Posterior vena cava (tissue), 2 donors: ENCODE measurements at regions not wholly inside any gene's neighbourhood (a gene's known extent, or its start where the extent isn't known, plus 50 kb on each side); places are given as distances from the start of the nearest gene placed in this dataset.
A peak's percentile ranks its signal among the peaks of the same experiment; 100 is the strongest.

Experiments used
- DNase-seq: peaks from one replicate; pipeline ENCODE4 v3.0.0-alpha.2; 2020; ENCODE audit warnings: low spot score
- intact Hi-C, 2 donors: fragments of 100-400 bp; cut with DNase I; formaldehyde crosslinking; loops; one replicate each; pipeline versions ENCODE4 v1.14.1 to v1.14.2; 2022 to 2023
- donor health status: DM: yes; HTN: yes; CAD: no.
- donor health status: DM: yes; HTN: yes; CAD: no.

DNA sequence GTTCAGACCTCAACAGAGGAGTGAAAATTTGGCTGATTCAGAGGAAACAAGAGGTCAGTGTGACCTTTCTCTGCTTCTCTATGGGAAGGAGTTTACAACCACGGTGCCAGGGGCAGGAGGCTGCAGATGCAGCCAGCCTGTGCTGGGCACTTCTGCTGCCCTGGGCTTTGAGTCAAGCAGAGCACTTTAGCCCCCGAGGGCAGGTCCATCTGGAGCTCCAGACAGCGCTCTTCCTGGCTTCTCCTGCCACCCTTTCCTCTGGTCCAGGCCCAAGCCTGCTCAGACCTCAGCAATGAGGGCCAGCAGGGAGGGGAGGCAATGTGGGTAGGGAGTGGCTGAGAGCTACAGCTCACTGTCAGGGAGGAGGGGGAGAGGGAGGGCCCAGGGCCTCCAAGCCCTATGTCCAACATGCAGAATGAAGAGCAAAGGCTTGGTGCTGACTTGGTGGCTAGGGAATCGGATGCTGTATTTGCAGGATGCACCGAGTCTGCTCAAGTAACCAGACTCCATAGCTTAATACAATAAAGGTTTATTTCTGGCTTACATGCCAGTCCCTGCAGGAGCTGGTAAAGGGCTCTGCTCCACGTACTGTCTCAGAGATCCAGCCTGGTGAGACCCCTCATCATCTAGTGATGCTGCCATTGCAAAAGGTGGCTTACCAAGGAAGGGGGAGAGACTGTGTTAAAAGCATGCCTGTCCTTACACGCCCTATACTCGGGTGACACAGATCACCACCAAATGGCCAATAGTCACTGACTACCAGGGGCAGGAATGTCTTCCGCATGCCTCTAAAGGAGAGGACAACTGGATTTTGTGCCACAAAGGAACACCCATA lies 481.6 kb downstream of the RPS24 start:
- intact Hi-C loops = no loop called here
- peak; percentile 85 for DNase-seq

DNA sequence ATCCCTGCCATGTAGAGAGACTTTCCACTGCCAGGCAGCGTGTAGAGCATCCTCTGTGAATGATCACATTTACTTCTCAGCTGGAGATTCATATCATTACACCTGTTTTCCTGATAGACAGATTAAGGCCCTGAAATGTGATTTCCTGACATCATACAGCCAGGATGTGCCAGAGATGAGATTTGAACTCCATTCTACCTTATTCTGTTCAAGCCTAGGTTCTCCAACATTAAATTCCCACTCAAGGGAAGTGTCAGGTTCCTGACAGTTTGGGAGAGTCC lies 482.1 kb downstream of the RPS24 start:
- intact Hi-C loops = no loop called here
- no peak for DNase-seq

GRCh38 chr10:78516236-78516635 lies 482.6 kb downstream of the RPS24 start:
- intact Hi-C loops = no loop called here
- DNase-seq = no peak

DNA sequence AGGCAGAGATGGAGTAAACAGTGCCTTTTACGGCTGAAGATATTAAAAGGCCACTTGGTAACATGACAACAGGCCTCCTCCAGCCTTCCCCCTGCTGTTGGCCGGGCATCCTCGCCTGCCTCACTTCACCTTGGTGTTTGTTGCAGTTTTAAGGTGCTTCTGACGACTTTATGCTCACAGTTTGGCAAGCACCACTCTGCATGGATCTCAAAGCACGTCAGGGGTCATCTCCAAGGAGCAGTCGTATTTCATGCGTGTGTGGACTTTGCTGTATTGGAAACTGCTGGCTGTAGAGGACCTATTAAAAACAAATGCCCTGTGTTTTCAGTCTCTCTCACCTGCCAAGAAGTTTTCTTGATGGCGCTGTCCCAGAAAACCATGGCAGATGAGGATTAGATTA lies 483.1 kb downstream of the RPS24 start:
- intact Hi-C loops = no loop called here
- DNase-seq = no peak

DNA sequence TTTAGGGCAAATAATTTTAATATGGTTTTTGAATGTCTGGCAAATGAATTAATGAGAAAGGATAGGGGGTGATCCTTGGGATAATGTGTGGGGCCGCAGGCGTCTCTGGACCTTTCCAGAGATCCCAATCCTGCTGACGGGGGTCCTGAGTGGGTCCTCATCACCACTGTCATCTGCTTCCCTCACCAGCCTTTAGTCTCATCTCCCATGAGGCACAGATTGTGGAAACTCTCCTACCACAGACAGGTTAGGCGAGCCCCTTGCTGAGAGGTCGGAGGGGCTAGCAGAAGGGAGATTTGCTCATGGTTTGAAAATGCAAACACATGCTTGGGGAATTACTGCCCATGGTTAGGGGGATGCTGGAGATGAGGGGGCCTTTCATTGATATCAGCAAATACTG lies 484.6 kb downstream of the RPS24 start:
- DNase-seq = no peak
- intact Hi-C loops = no loop called here

DNA sequence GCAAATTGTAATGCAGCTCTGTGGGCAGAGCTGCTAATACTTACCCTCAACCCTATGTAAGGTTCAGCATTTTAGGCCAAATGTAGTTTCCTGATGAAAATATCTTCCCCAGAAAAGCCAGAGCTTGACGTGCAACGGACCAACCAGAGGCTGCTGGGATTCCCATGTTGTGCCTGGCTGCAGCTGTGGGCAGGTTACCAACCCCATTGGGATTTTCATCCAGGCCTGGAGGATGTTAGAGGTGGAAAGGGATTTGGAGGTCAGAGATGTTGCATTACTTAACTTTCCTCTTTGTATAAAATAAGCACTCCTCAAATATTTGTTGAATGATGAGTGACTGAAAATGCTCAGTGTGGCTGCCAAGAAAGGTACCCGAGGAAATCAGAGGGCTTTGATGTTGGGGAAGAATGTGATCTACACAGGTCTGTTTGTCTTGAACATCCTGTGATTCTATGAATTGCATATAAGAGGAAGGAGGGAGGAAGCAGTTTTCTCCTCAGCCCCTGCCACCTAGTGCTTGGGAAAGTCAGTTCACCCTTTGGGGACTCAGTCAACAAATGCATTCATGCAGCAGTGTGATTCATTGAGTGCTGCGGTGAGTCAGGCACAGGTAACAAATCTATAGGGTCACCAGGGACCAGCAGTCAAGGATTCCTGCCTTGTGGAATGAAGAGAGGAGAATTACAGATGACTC lies 487.2 kb downstream of the RPS24 start:
- intact Hi-C loops = no loop called here
- DNase-seq = no peak

GRCh38 chr10:78523453-78523852 lies 489.8 kb downstream of the RPS24 start:
- intact Hi-C loops = no loop called here
- DNase-seq = no peak

DNA sequence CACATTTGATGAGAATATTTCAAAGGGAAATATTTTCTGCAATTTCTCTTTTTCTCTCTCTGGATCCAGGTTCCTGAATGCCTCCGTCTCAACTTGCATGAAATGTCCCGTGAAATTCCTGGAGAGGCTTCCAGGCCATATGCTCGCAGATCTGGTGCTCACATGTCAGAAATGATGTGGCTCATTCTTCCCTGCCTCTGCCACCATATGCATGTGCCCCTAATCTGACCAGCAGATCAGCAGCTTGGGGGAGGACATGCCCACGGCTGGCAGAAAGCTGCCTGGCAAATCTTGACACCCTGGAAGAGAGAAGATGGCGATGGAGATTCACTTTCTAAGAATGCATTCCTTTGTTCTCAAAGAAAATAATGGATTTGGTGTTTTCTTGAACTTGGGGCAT lies 490.7 kb downstream of the RPS24 start:
- no peak for DNase-seq
- intact Hi-C loops = no loop called here

DNA sequence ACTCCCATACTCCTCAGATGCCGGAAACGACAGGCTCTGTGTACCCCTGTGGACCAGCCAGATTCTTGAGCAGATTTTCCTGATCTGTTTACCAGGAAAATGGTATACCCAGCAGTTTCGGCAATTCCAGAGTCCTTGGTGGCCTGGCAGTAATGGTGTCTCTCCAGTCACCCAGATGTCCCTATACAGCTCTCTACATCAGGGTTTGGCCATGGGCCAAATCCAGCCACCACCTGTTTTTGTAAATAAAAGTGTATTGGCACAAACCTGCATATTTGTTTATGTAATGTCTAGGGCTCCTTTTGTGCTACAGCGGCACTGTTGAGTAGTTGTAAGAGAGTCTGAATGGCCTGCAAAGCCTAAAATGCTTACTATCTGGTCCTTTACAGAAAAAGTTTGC lies 491.3 kb downstream of the RPS24 start:
- intact Hi-C loops = no loop called here
- DNase-seq = no peak

DNA sequence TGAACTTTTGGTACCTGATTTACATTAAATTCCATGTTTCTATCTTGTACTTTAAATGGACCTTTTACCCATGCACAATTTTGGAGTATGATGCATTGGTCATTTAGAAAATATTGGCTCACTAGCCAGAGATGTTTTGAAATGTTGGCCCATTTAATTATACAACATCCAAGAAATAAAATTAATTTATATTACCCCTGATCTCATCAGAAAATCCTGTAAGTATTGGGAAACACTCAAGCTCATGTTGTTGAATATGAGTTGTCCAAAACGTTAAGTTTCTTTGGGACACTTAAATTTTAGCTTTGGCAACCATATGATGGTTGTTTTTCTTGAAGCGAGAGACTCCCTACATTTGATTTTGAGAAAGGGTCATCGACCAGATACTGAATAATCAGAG lies 492.7 kb downstream of the RPS24 start:
- intact Hi-C loops = no loop called here
- no peak for DNase-seq

- no peak for DNase-seq
- intact Hi-C loops = no loop called here
These were observed 493.6 kb downstream of the RPS24 start for GRCh38 chr10:78527296-78527695.

DNA sequence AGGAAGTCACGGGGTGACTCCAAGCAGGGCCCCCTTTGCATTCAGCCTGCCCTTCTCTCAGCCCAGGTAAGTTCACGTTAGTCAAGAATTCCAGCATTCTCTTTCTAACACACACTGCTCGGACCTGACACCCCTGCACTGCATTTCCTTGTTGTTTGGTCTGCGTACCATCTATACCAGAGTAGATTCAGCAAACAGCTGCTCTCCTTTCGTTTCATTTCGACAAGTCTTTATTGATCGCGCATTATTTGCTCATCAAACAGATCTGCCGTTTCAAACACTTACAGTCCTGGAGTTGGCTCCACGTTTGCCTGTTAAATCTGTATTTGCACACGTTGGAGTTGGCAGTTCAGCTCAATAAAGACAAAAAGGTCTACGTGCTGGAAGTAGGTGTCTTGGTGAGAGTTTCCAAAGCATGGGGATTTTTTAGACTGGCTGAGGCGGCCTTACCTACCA lies 495.1 kb downstream of the RPS24 start:
- intact Hi-C loops = no loop called here
- no peak for DNase-seq

DNA sequence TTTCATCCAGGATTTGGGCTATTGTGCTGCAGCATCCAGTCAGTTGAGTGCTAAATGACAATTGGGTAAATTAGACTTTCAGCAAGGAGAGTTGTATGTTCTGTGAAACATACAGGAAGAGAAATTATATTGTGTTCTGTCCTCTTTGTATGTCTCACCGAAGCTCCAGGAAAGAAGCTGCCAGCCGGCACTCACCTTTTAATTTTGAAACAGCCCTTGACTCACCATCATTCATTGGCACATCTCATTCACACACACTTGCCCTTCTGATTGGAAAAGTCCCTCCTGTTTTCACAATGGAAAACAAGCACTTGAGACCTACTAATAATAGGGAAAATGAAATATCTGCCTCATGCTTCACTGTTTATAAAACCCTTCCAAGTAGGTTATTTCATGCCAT lies 495.6 kb downstream of the RPS24 start:
- intact Hi-C loops = no loop called here

GRCh38 chr10:78531088-78531487 lies 497.4 kb downstream of the RPS24 start:
- no peak for DNase-seq

More for the DNA sequence above, 495.6 kb downstream of the RPS24 start:
- DNase-seq = no peak

DNA sequence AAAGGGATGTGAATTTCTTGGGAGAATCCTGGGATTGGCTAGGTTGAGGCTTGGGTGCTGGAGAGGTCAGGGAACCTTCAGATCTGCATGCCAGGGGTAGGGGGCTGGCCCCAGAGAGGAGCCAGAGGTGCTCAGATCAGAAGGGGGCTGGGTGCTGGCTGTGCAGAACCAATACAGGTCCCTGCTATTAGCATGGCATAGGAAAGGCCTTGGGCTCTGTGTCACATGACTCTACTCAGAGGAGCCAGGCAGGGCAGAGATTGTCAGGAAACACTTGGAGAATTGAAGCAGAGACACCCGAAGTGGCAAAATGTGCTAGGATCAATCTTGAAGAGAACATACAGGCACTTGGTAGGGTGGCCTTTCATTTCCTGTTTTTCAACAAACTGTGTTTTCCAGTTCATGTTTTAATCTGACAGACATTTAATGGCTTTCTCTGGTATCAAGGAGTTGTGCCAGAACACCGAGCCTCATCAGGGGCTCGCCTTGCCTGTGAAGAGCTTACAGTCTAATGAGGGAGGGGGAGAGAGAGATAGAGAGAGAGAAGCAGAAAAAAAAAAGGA lies 498.9 kb downstream of the RPS24 start:
- intact Hi-C loops = no loop called here
- no peak for DNase-seq

More at GRCh38 chr10:78531088-78531487, 497.4 kb downstream of the RPS24 start:
- intact Hi-C loops = no loop called here

GRCh38 chr10:78533098-78533497 lies 499.4 kb downstream of the RPS24 start:
- DNase-seq = no peak
- intact Hi-C loops = no loop called here

GRCh38 chr10:78533776-78534175 lies 500.1 kb downstream of the RPS24 start:
- DNase-seq = no peak

GRCh38 chr10:78535716-78536218 lies 502.1 kb downstream of the RPS24 start:
- DNase-seq = no peak
- intact Hi-C loops = no loop called here

More at GRCh38 chr10:78533776-78534175, 500.1 kb downstream of the RPS24 start:
- intact Hi-C loops = no loop called here

- DNase-seq = no peak
- intact Hi-C loops = no loop called here
These were observed 503.4 kb downstream of the RPS24 start for GRCh38 chr10:78537018-78537417.

DNA sequence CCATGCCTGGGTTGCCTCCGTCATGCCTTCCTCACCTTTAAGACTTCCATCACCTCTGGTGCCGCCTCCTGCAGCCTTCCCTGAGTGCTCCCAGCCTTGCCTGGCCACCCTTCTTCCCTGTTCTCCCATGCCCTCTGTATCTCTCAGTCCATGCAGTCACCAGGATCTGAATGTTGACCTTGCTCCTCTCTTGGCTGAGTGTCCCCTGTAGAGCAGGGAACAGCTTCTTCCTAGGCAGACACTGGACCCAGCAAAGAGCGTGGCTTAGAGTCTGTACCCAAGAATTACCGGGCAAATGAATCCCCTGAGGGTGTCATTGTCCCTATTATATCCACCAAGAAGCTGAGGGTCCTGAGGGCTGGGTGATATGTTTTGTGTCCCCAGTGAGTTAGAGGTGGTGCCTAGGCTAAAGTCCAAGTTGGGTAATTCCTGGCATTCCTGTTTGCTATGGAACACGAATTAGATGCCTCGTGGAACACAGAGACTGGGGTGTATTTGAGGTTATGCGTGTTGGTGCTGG lies 505.6 kb downstream of the RPS24 start:
- intact Hi-C loops = no loop called here
- no peak for DNase-seq
